HEK293 (cell line): ENCODE measurements at regions not wholly inside any gene's neighbourhood (a gene's known extent, or its start where the extent isn't known, plus 50 kb on each side); places are given as distances from the start of the nearest gene placed in this dataset.

Source experiments
- GLI4 ChIP-seq: fragments of 450-650 bp; formaldehyde crosslinking; IDR thresholded peaks from 2 replicates; pipeline ENCODE4 v1.5.1; 2016; ENCODE audit warnings: missing biosample characterization, missing genetic modification characterization
- ZFP37 ChIP-seq: fragments of 450-650 bp; formaldehyde crosslinking; IDR thresholded peaks from 2 replicates; pipeline ENCODE4 v1.5.1; 2016; ENCODE audit warnings: missing biosample characterization, missing genetic modification characterization
- ZNF138 ChIP-seq: fragments of 450-650 bp; formaldehyde crosslinking; IDR thresholded peaks from 2 replicates; pipeline ENCODE4 v1.5.1; 2016; ENCODE audit warnings: missing biosample characterization, missing genetic modification characterization, borderline replicate concordance
- ZNF146 ChIP-seq: fragments of 450-650 bp; formaldehyde crosslinking; IDR thresholded peaks from 2 replicates; pipeline ENCODE4 v1.5.1; 2016; ENCODE audit warnings: missing biosample characterization, missing genetic modification characterization
- ZNF175 ChIP-seq: fragments of 450-650 bp; formaldehyde crosslinking; IDR thresholded peaks from 2 replicates; pipeline ENCODE4 v1.5.1; 2016; ENCODE audit warnings: missing biosample characterization, missing genetic modification characterization
- ZNF510 ChIP-seq: fragments of 450-650 bp; formaldehyde crosslinking; IDR thresholded peaks from 2 replicates; pipeline ENCODE4 v1.5.1; 2018; ENCODE audit warnings: mild to moderate bottlenecking, missing genetic modification characterization, missing biosample characterization; ENCODE audit not compliant: insufficient replicate concordance
- TF ChIP-seq, protein P1 (sequence below): fragments of 450-650 bp; formaldehyde crosslinking; conservative IDR thresholded peaks from 2 replicates; pipeline ENCODE4 v1.5.1; 2016; ENCODE audit warnings: low read depth, missing biosample characterization, missing genetic modification characterization
- TF ChIP-seq, protein P2 (sequence below): fragments of 450-650 bp; formaldehyde crosslinking; IDR thresholded peaks from 2 replicates; pipeline ENCODE4 v1.5.1; 2016; ENCODE audit warnings: missing biosample characterization, missing genetic modification characterization, borderline replicate concordance
- TF ChIP-seq, protein P3 (sequence below): fragments of 450-650 bp; IDR thresholded peaks from 2 replicates; pipeline ENCODE4 v1.5.1; 2018; ENCODE audit warnings: missing biosample characterization, mild to moderate bottlenecking, missing genetic modification characterization
- TF ChIP-seq, protein P4 (sequence below): fragments of 450-650 bp; formaldehyde crosslinking; IDR thresholded peaks from 2 replicates; pipeline ENCODE4 v1.5.1; 2016; ENCODE audit warnings: missing biosample characterization, missing genetic modification characterization

DNA sequence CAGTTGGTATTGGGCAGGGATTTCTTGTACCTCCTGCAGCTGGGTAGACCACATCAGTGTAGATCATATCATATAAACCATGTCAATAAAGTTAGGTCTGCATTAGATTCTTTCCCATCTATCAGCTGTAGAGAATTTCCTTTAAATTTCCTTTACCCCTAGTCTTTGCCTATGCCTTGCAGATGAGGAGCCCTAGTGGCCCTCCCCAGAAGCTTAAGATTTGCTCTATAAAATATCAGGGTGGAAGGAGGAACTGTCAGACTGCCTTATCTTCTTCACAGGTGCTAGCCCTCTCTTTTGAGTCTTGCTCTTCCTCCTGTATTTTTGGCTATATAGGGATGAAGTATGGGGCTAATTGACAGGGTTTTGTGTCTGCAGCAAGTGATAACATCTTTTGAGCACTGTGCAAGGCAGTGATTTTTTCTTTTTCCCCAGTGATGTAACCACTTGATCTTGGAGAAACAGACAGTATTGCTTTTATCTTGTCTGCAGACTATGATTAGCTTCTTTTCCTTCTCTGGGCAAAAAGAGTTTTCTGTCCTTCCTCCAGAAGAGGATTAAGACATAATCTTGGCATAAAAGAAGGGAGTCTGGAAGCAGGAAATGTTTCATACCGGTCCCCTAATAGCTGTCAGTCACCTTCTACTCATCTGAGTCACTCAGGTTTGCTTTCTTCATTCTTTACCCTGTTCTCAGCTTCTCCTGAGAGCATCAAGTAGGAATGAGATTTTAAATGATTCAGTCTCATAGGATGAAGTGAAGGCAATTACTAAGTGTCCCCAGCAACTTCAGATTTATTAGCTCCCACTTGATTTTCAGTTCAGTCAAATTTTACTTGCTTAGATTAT is 286.4 kb downstream of the CDH19 start:
- TF ChIP-seq, protein P1, sequence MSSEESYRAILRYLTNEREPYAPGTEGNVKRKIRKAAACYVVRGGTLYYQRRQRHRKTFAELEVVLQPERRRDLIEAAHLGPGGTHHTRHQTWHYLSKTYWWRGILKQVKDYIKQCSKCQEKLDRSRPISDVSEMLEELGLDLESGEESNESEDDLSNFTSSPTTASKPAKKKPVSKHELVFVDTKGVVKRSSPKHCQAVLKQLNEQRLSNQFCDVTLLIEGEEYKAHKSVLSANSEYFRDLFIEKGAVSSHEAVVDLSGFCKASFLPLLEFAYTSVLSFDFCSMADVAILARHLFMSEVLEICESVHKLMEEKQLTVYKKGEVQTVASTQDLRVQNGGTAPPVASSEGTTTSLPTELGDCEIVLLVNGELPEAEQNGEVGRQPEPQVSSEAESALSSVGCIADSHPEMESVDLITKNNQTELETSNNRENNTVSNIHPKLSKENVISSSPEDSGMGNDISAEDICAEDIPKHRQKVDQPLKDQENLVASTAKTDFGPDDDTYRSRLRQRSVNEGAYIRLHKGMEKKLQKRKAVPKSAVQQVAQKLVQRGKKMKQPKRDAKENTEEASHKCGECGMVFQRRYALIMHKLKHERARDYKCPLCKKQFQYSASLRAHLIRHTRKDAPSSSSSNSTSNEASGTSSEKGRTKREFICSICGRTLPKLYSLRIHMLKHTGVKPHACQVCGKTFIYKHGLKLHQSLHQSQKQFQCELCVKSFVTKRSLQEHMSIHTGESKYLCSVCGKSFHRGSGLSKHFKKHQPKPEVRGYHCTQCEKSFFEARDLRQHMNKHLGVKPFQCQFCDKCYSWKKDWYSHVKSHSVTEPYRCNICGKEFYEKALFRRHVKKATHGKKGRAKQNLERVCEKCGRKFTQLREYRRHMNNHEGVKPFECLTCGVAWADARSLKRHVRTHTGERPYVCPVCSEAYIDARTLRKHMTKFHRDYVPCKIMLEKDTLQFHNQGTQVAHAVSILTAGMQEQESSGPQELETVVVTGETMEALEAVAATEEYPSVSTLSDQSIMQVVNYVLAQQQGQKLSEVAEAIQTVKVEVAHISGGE: no peak
- TF ChIP-seq ZNF146 (tag by site-specific recombination): no peak
- TF ChIP-seq, protein P2, sequence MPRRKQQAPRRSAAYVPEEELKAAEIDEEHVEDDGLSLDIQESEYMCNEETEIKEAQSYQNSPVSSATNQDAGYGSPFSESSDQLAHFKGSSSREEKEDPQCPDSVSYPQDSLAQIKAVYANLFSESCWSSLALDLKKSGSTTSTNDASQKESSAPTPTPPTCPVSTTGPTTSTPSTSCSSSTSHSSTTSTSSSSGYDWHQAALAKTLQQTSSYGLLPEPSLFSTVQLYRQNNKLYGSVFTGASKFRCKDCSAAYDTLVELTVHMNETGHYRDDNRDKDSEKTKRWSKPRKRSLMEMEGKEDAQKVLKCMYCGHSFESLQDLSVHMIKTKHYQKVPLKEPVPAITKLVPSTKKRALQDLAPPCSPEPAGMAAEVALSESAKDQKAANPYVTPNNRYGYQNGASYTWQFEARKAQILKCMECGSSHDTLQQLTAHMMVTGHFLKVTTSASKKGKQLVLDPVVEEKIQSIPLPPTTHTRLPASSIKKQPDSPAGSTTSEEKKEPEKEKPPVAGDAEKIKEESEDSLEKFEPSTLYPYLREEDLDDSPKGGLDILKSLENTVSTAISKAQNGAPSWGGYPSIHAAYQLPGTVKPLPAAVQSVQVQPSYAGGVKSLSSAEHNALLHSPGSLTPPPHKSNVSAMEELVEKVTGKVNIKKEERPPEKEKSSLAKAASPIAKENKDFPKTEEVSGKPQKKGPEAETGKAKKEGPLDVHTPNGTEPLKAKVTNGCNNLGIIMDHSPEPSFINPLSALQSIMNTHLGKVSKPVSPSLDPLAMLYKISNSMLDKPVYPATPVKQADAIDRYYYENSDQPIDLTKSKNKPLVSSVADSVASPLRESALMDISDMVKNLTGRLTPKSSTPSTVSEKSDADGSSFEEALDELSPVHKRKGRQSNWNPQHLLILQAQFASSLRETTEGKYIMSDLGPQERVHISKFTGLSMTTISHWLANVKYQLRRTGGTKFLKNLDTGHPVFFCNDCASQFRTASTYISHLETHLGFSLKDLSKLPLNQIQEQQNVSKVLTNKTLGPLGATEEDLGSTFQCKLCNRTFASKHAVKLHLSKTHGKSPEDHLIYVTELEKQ: no peak
- TF ChIP-seq ZNF138 (tag by site-specific recombination): no peak
- TF ChIP-seq GLI4 (tag by site-specific recombination): no peak
- TF ChIP-seq, protein P3, sequence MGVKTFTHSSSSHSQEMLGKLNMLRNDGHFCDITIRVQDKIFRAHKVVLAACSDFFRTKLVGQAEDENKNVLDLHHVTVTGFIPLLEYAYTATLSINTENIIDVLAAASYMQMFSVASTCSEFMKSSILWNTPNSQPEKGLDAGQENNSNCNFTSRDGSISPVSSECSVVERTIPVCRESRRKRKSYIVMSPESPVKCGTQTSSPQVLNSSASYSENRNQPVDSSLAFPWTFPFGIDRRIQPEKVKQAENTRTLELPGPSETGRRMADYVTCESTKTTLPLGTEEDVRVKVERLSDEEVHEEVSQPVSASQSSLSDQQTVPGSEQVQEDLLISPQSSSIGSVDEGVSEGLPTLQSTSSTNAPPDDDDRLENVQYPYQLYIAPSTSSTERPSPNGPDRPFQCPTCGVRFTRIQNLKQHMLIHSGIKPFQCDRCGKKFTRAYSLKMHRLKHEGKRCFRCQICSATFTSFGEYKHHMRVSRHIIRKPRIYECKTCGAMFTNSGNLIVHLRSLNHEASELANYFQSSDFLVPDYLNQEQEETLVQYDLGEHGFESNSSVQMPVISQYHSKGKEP (tag by site-specific recombination): no peak
- TF ChIP-seq ZNF175 (tag by site-specific recombination): no peak
- no peak for TF ChIP-seq ZFP37 (tag by site-specific recombination)
- TF ChIP-seq, protein P4, sequence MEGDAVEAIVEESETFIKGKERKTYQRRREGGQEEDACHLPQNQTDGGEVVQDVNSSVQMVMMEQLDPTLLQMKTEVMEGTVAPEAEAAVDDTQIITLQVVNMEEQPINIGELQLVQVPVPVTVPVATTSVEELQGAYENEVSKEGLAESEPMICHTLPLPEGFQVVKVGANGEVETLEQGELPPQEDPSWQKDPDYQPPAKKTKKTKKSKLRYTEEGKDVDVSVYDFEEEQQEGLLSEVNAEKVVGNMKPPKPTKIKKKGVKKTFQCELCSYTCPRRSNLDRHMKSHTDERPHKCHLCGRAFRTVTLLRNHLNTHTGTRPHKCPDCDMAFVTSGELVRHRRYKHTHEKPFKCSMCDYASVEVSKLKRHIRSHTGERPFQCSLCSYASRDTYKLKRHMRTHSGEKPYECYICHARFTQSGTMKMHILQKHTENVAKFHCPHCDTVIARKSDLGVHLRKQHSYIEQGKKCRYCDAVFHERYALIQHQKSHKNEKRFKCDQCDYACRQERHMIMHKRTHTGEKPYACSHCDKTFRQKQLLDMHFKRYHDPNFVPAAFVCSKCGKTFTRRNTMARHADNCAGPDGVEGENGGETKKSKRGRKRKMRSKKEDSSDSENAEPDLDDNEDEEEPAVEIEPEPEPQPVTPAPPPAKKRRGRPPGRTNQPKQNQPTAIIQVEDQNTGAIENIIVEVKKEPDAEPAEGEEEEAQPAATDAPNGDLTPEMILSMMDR: no peak
- no peak for TF ChIP-seq ZNF510 (tag by site-specific recombination)
